Stimulated activated CD4-positive, alpha-beta T cell treated with anti-CD3 and anti-CD28 coated beads, Interleukin-15, amount 100 ng/mL, for 1 hour (primary cell): ENCODE measurements at regions not wholly inside any gene's neighbourhood (a gene's known extent, or its start where the extent isn't known, plus 50 kb on each side); places are given as distances from the start of the nearest gene placed in this dataset.

Experiments used
- DNase-seq, 2 donors: peaks; one replicate each; pipeline ENCODE4 v3.0.0-alpha.2; 2020; ENCODE audit warnings: low read depth in 1 of 2, low spot score in 1 of 2

GRCh38 chr9:21746550-21746949, 55.9 kb upstream of the MTAP start:
- DNase-seq = no peak

GRCh38 chr9:21747175-21747574, 55.3 kb upstream of the MTAP start:
- DNase-seq = no peak

- DNase-seq = no peak
Observed at GRCh38 chr9:21750021-21750735, 52.3 kb upstream of the MTAP start.

- no peak for DNase-seq
Observed at GRCh38 chr9:21751998-21752397, 50.4 kb upstream of the MTAP start.
